ENCODE measurements at regions not wholly inside any gene's neighbourhood (a gene's known extent, or its start where the extent isn't known, plus 50 kb on each side); places are given as distances from the start of the nearest gene placed in this dataset.

DNA sequence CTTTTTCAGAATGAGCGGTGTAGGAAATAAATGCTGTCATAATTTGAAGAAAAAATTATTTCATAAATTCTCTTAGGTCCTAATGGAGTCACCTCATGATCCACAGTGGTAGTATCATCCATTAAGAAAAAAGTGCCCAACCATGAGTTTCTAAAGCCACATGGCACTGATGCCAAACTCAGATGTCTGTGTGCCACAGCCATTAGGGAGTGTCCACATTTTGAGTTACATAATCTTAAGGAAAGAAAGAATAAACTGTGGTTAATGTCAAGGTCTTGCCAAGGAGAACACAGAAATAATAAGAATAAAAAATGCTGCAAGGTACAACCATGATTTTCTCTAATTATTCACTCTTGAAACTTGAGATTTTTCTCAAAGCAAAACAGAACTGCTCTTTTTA, 1101.8 kb downstream of the SORCS3 start:
- Histone ChIP-seq H3K9me3 (ENCODE audit: low read length) (no peaks in the 10 kb centered on the region), H3K4me1 (ENCODE audit: insufficient read depth, low read length, poor library complexity, severe bottlenecking) (no peaks in the 10 kb centered on the region), H3K4me2 (ENCODE audit: low read length) (no peak overlapping the region), H3K36me3 (ENCODE audit: insufficient read depth, low read length) (no peaks in the 10 kb centered on the region), H2AFZ (ENCODE audit: low read length) (no peak overlapping the region), H3K79me2 (ENCODE audit: insufficient read depth, low read depth, low read length) (no peaks in the 10 kb centered on the region), H3K9me2 (ENCODE audit: insufficient read depth, low read length) (no peaks in the 10 kb centered on the region), H4K20me1 (ENCODE audit: insufficient read depth, low read length) (no peaks in the 10 kb centered on the region), H3K4me3 (ENCODE audit: low read depth, low read length, poor library complexity, severe bottlenecking) (no peak overlapping the region), H3K27ac (ENCODE audit: low read depth, low read length, poor library complexity, severe bottlenecking) (no peak overlapping the region)
- TF ChIP-seq EZH2phosphoT487 (IDR thresholded peaks at IDR 0.05; ENCODE audit: borderline replicate concordance, low read depth, low read length) = no peak
- TF ChIP-seq, protein P1, sequence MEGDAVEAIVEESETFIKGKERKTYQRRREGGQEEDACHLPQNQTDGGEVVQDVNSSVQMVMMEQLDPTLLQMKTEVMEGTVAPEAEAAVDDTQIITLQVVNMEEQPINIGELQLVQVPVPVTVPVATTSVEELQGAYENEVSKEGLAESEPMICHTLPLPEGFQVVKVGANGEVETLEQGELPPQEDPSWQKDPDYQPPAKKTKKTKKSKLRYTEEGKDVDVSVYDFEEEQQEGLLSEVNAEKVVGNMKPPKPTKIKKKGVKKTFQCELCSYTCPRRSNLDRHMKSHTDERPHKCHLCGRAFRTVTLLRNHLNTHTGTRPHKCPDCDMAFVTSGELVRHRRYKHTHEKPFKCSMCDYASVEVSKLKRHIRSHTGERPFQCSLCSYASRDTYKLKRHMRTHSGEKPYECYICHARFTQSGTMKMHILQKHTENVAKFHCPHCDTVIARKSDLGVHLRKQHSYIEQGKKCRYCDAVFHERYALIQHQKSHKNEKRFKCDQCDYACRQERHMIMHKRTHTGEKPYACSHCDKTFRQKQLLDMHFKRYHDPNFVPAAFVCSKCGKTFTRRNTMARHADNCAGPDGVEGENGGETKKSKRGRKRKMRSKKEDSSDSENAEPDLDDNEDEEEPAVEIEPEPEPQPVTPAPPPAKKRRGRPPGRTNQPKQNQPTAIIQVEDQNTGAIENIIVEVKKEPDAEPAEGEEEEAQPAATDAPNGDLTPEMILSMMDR (conservative IDR thresholded peaks at IDR 0.05; ENCODE audit: low read length) = no peak
- POLR2A ChIA-PET = no interaction called here
- CTCF ChIA-PET (ENCODE audit: unreplicated experiment) = no interaction called here
- intact Hi-C loops (cut with micrococcal nuclease; ENCODE audit: unreplicated experiment) = no loop called here
- DNase-seq (ENCODE audit: low spot score) = no peak
- BruUV-seq (replicated peaks) = no TSS peak

DNA sequence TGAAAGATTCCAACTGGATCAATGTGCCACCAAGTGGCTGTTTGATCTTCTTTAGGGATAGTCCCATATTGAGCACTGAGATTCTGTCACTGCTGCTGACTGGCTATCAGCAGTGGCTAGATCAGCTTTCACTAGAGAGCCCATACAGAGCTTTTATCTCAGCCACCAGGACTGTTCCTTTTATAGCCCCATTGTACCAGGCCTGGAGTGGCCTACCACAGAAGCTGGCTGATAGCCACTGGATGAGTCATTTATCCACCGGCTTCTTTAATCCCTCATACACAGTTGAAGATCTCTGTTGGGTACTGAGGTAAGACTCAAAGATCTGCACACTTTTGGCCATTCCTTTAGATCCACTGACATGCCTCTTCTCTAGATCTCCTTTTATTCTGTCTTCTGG, 1101.1 kb downstream of the SORCS3 start:
- no peak for TF ChIP-seq EZH2phosphoT487 (IDR thresholded peaks at IDR 0.05; ENCODE audit: borderline replicate concordance, low read depth, low read length)
- TF ChIP-seq, protein P1 (conservative IDR thresholded peaks at IDR 0.05; ENCODE audit: low read length) = no peak
- Histone ChIP-seq H4K20me1 (ENCODE audit: insufficient read depth, low read length) (no peaks in the 10 kb centered on the region), H3K27ac (ENCODE audit: low read depth, low read length, poor library complexity, severe bottlenecking) (no peak overlapping the region), H3K4me1 (ENCODE audit: insufficient read depth, low read length, poor library complexity, severe bottlenecking) (no peaks in the 10 kb centered on the region), H3K4me2 (ENCODE audit: low read length) (no peak overlapping the region), H3K9me2 (ENCODE audit: insufficient read depth, low read length) (no peaks in the 10 kb centered on the region), H3K79me2 (ENCODE audit: insufficient read depth, low read depth, low read length) (no peaks in the 10 kb centered on the region), H3K9me3 (ENCODE audit: low read length) (no peaks in the 10 kb centered on the region), H3K4me3 (ENCODE audit: low read depth, low read length, poor library complexity, severe bottlenecking) (no peak overlapping the region), H3K36me3 (ENCODE audit: insufficient read depth, low read length) (no peaks in the 10 kb centered on the region), H2AFZ (ENCODE audit: low read length) (no peak overlapping the region)
- POLR2A ChIA-PET = no interaction called here
- BruUV-seq (replicated peaks) = no TSS peak
- CTCF ChIA-PET (ENCODE audit: unreplicated experiment) = no interaction called here
- intact Hi-C loops (cut with micrococcal nuclease; ENCODE audit: unreplicated experiment) = no loop called here
- DNase-seq (ENCODE audit: low spot score) = no peak

DNA sequence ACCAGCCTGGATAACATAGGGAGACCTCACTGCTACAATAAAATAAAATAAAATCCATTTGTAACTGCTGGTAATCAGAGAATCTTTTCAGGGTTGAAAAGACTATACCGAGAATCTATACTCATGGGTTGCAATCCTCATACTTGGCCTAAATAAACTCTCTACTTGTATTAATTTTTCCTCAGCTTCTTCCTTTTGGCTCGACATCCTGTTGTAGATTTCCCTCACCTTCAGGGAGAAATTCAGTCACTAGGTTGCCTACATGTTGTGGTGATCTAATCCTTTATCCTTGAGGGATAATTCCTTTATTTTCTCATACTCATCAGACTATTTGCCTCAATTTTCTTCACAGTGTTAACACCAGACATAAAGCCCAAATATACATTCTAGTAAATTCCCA, 1093.4 kb downstream of the SORCS3 start:
- Histone ChIP-seq H3K36me3 (ENCODE audit: insufficient read depth, low read length) (no peaks in the 10 kb centered on the region), H3K9me2 (ENCODE audit: insufficient read depth, low read length) (no peaks in the 10 kb centered on the region), H2AFZ (ENCODE audit: low read length) (no peak overlapping the region), H3K4me3 (ENCODE audit: low read depth, low read length, poor library complexity, severe bottlenecking) (no peak overlapping the region), H3K4me1 (ENCODE audit: insufficient read depth, low read length, poor library complexity, severe bottlenecking) (no peaks in the 10 kb centered on the region), H3K9me3 (ENCODE audit: low read length) (no peaks in the 10 kb centered on the region), H4K20me1 (ENCODE audit: insufficient read depth, low read length) (no peaks in the 10 kb centered on the region), H3K4me2 (ENCODE audit: low read length) (no peak overlapping the region), H3K79me2 (ENCODE audit: insufficient read depth, low read depth, low read length) (no peaks in the 10 kb centered on the region), H3K27ac (ENCODE audit: low read depth, low read length, poor library complexity, severe bottlenecking) (no peak overlapping the region)
- DNase-seq (ENCODE audit: low spot score) = no peak
- POLR2A ChIA-PET = no interaction called here
- CTCF ChIA-PET (ENCODE audit: unreplicated experiment) = no interaction called here
- BruUV-seq (replicated peaks) = no TSS peak
- TF ChIP-seq, protein P1 (conservative IDR thresholded peaks at IDR 0.05; ENCODE audit: low read length) = no peak
- TF ChIP-seq EZH2phosphoT487 (IDR thresholded peaks at IDR 0.05; ENCODE audit: borderline replicate concordance, low read depth, low read length) = no peak
- intact Hi-C loops (cut with micrococcal nuclease; ENCODE audit: unreplicated experiment) = no loop called here
